H9 (cell line): ENCODE measurements at regions not wholly inside any gene's neighbourhood (a gene's known extent, or its start where the extent isn't known, plus 50 kb on each side); places are given as distances from the start of the nearest gene placed in this dataset.
"Not testable (repeated sequence)": the region's sequence is repeated elsewhere in the genome, so short reads cannot be mapped to it uniquely, and the experiment has no call there.

Source experiments
- DNase-seq: peaks from one replicate; pipeline ENCODE4 v3.0.0-alpha.2; 2017
- H2AFZ ChIP-seq: one replicate; pipeline ENCODE4 v1.6.1; 2013; ENCODE audit warnings: mild to moderate bottlenecking, low read length, control low read depth, moderate library complexity
- H2AK5ac ChIP-seq: 2 replicates; pipeline ENCODE4 v1.6.1; 2013; ENCODE audit warnings: low read length, control low read depth, mixed read lengths; ENCODE audit not compliant: insufficient read length
- H2BK120ac ChIP-seq: one replicate; pipeline ENCODE4 v1.6.1; 2013; ENCODE audit warnings: low read depth, mild to moderate bottlenecking, low read length, control low read depth, inconsistent platforms; ENCODE audit not compliant: poor library complexity, severe bottlenecking
- H2BK12ac ChIP-seq: 2 replicates; pipeline ENCODE4 v1.6.1; 2013; ENCODE audit warnings: low read length, control low read depth, mixed read lengths, low read depth; ENCODE audit not compliant: insufficient read length
- H2BK15ac ChIP-seq: 2 replicates; pipeline ENCODE4 v1.6.1; 2013; ENCODE audit warnings: low read depth, low read length, control low read depth
- H2BK20ac ChIP-seq: one replicate; pipeline ENCODE4 v1.6.1; 2013; ENCODE audit warnings: low read depth, mild to moderate bottlenecking, low read length, control low read depth, inconsistent platforms; ENCODE audit not compliant: poor library complexity, severe bottlenecking
- H2BK5ac ChIP-seq: 2 replicates; pipeline ENCODE4 v1.6.1; 2013; ENCODE audit warnings: low read length, control low read depth, mixed read lengths; ENCODE audit not compliant: insufficient read length
- H3K14ac ChIP-seq: 2 replicates; pipeline ENCODE4 v1.6.1; 2013; ENCODE audit warnings: low read length, control low read depth; ENCODE audit not compliant: insufficient read depth
- H3K18ac ChIP-seq: 2 replicates; pipeline ENCODE4 v1.6.1; 2013; ENCODE audit warnings: low read depth, mild to moderate bottlenecking, mixed read lengths, low read length, control low read depth; ENCODE audit not compliant: insufficient read length
- H3K23ac ChIP-seq: 2 replicates; pipeline ENCODE4 v1.6.1; 2013; ENCODE audit warnings: low read length, control low read depth, mixed read lengths, low read depth; ENCODE audit not compliant: insufficient read length
- H3K23me2 ChIP-seq: 2 replicates; pipeline ENCODE4 v1.6.1; 2013; ENCODE audit warnings: low read depth, mild to moderate bottlenecking, mixed read lengths, low read length, control low read depth; ENCODE audit not compliant: insufficient read length, poor library complexity, severe bottlenecking
- H3K27ac ChIP-seq: 2 replicates; pipeline ENCODE4 v1.5.1; 2013; ENCODE audit warnings: low read length, control low read depth, mixed read lengths, low read depth; ENCODE audit not compliant: insufficient read length
- H3K27me3 ChIP-seq: 2 replicates; pipeline ENCODE4 v1.6.1; 2013; ENCODE audit warnings: low read length, control low read depth, inconsistent platforms; ENCODE audit not compliant: insufficient read depth
- H3K4ac ChIP-seq: 2 replicates; pipeline ENCODE4 v1.6.1; 2013; ENCODE audit warnings: low read depth, mild to moderate bottlenecking, control low read depth, inconsistent platforms, low read length, moderate library complexity
- H3K4me1 ChIP-seq: 2 replicates; pipeline ENCODE4 v1.6.1; 2013; ENCODE audit warnings: low read length, control low read depth, inconsistent platforms; ENCODE audit not compliant: insufficient read depth
- H3K4me2 ChIP-seq: 2 replicates; pipeline ENCODE4 v1.6.1; 2013; ENCODE audit warnings: low read length, control low read depth, mixed read lengths; ENCODE audit not compliant: insufficient read length, insufficient read depth
- H3K56ac ChIP-seq: 2 replicates; pipeline ENCODE4 v1.6.1; 2013; ENCODE audit warnings: low read depth, mild to moderate bottlenecking, mixed read lengths, low read length, control low read depth; ENCODE audit not compliant: insufficient read length
- H3K79me1 ChIP-seq: 2 replicates; pipeline ENCODE4 v1.6.1; 2013; ENCODE audit warnings: low read depth, mild to moderate bottlenecking, moderate library complexity, low read length, control low read depth, inconsistent platforms; ENCODE audit not compliant: insufficient read depth, poor library complexity, severe bottlenecking
- H3K79me2 ChIP-seq: 2 replicates; pipeline ENCODE4 v1.6.1; 2013; ENCODE audit warnings: low read length, control low read depth, inconsistent platforms; ENCODE audit not compliant: insufficient read depth
- H3K9ac ChIP-seq: 2 replicates; pipeline ENCODE4 v1.6.1; 2013; ENCODE audit warnings: low read length, control low read depth, mixed read lengths; ENCODE audit not compliant: insufficient read length; ENCODE audit errors: extremely low read depth
- H3K9me3 ChIP-seq: one replicate; pipeline ENCODE4 v1.6.1; 2013; ENCODE audit warnings: low read depth, low read length, inconsistent platforms; ENCODE audit not compliant: control insufficient read depth
- H3T11ph ChIP-seq: one replicate; pipeline ENCODE4 v1.6.1; 2013; ENCODE audit warnings: mild to moderate bottlenecking, low read length, control low read depth, inconsistent platforms
- H4K20me1 ChIP-seq: one replicate; pipeline ENCODE4 v1.6.1; 2013; ENCODE audit not compliant: control insufficient read depth, insufficient read length, insufficient read depth
- H4K5ac ChIP-seq: 2 replicates; pipeline ENCODE4 v1.6.1; 2013; ENCODE audit warnings: low read depth, mild to moderate bottlenecking, mixed read lengths, low read length, control low read depth; ENCODE audit not compliant: insufficient read length
- H4K8ac ChIP-seq: replicated peaks from 2 replicates; pipeline ENCODE4 v1.6.1; 2013; ENCODE audit warnings: low read length, control low read depth, mixed read lengths, low read depth; ENCODE audit not compliant: insufficient read length
- H4K91ac ChIP-seq: 2 replicates; pipeline ENCODE4 v1.6.1; 2013; ENCODE audit warnings: low read depth, mild to moderate bottlenecking, moderate library complexity, mixed read lengths, low read length, control low read depth; ENCODE audit not compliant: insufficient read length
- H3K27ac Mint-ChIP-seq, 3 experiments: 2 replicates in 2 of 3; 3 replicates in 1 of 3; pipeline ENCODE4 v1.8.0; 2020 to 2021; ENCODE audit warnings: mixed read lengths in 3 of 3, mild to moderate bottlenecking in 1 of 3, moderate library complexity in 1 of 3
- H3K27me3 Mint-ChIP-seq: 2 replicates; pipeline ENCODE4 v1.8.0; 2021; ENCODE audit warnings: low read depth, mild to moderate bottlenecking, moderate library complexity, mixed read lengths
- H3K36me3 Mint-ChIP-seq, 3 experiments: 2 replicates in 2 of 3; 3 replicates in 1 of 3; pipeline ENCODE4 v1.8.0; 2020 to 2021; ENCODE audit warnings: low read depth in 3 of 3, mixed read lengths in 3 of 3; ENCODE audit not compliant: insufficient read depth in 1 of 3
- H3K4me1 Mint-ChIP-seq, 2 experiments: 2 replicates each; pipeline ENCODE4 v1.8.0; 2020; ENCODE audit warnings: mixed read lengths in 2 of 2
- H3K4me3 Mint-ChIP-seq, 2 experiments: 2 replicates in 1 of 2; 3 replicates in 1 of 2; pipeline ENCODE4 v1.8.0; 2020 to 2021; ENCODE audit warnings: mild to moderate bottlenecking in 2 of 2, mixed read lengths in 2 of 2, moderate library complexity in 1 of 2
- H3K9me3 Mint-ChIP-seq, 2 experiments: 2 replicates in 1 of 2; 3 replicates in 1 of 2; pipeline ENCODE4 v1.8.0; 2020; ENCODE audit warnings: mild to moderate bottlenecking in 2 of 2, mixed read lengths in 2 of 2, moderate library complexity in 1 of 2
- WGBS: extraction: QIAGEN DNeasy Blood & Tissue Kit; methylation state at CpG from one replicate; pipeline ENCODE4 v1.1.7; 2013; ENCODE audit warnings: missing lambda C conversion rate, low lambda C conversion rate, mixed read lengths; ENCODE audit not compliant: insufficient read length; ENCODE audit errors: extremely low coverage; 5-methylcytosine and 5-hydroxymethylcytosine counted together

DNA sequence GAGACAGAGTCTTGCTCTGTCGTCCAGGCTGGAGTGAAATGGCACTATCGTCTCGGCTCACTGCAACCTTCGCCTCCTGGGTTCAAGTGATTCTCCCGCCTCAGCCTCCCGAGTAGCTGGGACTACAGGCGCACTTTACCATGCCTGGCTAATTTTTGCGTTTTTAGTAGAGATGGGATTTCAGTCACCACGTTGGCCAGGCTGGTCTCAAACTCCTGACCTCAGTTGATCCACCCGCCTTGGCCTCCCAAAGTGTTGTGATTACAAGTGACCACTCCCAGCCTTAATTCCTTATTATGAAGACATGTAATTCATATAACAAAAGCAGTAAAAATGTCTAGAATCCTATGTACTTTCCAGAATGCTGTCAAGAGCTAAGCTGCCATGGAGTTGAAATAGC, 434.5 kb upstream of the ZNG1F start:
- H3K36me3 Mint-ChIP-seq = not testable (repeated sequence)

GRCh38 chr9:41619254-41619653, 430.1 kb upstream of the ZNG1F start:
- H3K27ac ChIP-seq, H3K4me3 Mint-ChIP-seq, H3K4me1 Mint-ChIP-seq, H3K27ac Mint-ChIP-seq, H3K9ac ChIP-seq, H4K20me1 ChIP-seq, H4K5ac ChIP-seq, H3K9me3 Mint-ChIP-seq, H3K14ac ChIP-seq, H3K27me3 Mint-ChIP-seq, H3K4ac ChIP-seq, H3K4me1 ChIP-seq, H2BK20ac ChIP-seq, H4K8ac ChIP-seq, DNase-seq, H3K27me3 ChIP-seq, H3K9me3 ChIP-seq, H2BK5ac ChIP-seq, H3K4me2 ChIP-seq, H3K36me3 Mint-ChIP-seq, H2BK12ac ChIP-seq, H3K23me2 ChIP-seq, H2AK5ac ChIP-seq, H4K91ac ChIP-seq, H2AFZ ChIP-seq, H2BK120ac ChIP-seq, H3K23ac ChIP-seq, H3K79me1 ChIP-seq, H3K56ac ChIP-seq, H3K18ac ChIP-seq, H2BK15ac ChIP-seq, H3T11ph ChIP-seq, H3K79me2 ChIP-seq: not testable (repeated sequence)
- no CpG with 5 or more reads among the region's 2 CpGs for WGBS

More for the DNA sequence above, 434.5 kb upstream of the ZNG1F start:
- not testable (repeated sequence) for H3K23me2 ChIP-seq, H3K27me3 Mint-ChIP-seq, H2BK12ac ChIP-seq, H3K18ac ChIP-seq, H3K4ac ChIP-seq, H3K4me1 Mint-ChIP-seq, H2BK5ac ChIP-seq, H3K14ac ChIP-seq, DNase-seq, H3T11ph ChIP-seq, H2AFZ ChIP-seq, H2BK15ac ChIP-seq, H4K91ac ChIP-seq, H3K79me2 ChIP-seq, H3K27ac Mint-ChIP-seq, H3K9ac ChIP-seq, H3K4me2 ChIP-seq, H4K20me1 ChIP-seq, H3K4me3 Mint-ChIP-seq, H3K79me1 ChIP-seq, H3K27ac ChIP-seq, H3K56ac ChIP-seq, H3K9me3 Mint-ChIP-seq, H3K27me3 ChIP-seq, H3K9me3 ChIP-seq, H3K4me1 ChIP-seq, H2AK5ac ChIP-seq, H4K8ac ChIP-seq, H4K5ac ChIP-seq, H3K23ac ChIP-seq, H2BK120ac ChIP-seq, H2BK20ac ChIP-seq
- no CpG with 5 or more reads among the region's 10 CpGs for WGBS
